A673 (cell line): ENCODE measurements at regions not wholly inside any gene's neighbourhood (a gene's known extent, or its start where the extent isn't known, plus 50 kb on each side); places are given as distances from the start of the nearest gene placed in this dataset.

Experiments used
- BruUV-seq: library from RNA; stranded (reverse); fragments of 400-500 nt; replicated peaks from 2 replicates; lab custom pipeline; 2021; lab: Mats Ljungman, UMichigan
- CTCF ChIA-PET: fragments of 300-600 bp; sonication (Branson Sonifier 250); formaldehyde crosslinking; loops from one replicate; lab custom pipeline; 2022; ENCODE audit warnings: antibody characterized with exemption; lab: Charles Lee
- POLR2A ChIA-PET: fragments of 300-600 bp; sonication (Branson Sonifier 250); formaldehyde crosslinking; loops from one replicate; lab custom pipeline; 2022; ENCODE audit warnings: antibody characterized with exemption; ENCODE audit not compliant: low non-redundant PET; lab: Charles Lee
- DNase-seq: peaks from one replicate; pipeline ENCODE4 v3.0.0-alpha.2; 2015; ENCODE audit warnings: low spot score
- H3K27ac ChIP-seq: fragments of 200-600 bp; sonication (generic); 2 replicates; pipeline ENCODE4 v1.5.1; 2016; ENCODE audit warnings: mixed run types, low read depth, mild to moderate bottlenecking, mixed read lengths, antibody characterized with exemption, low read length; ENCODE audit not compliant: poor library complexity, severe bottlenecking
- H3K27me3 ChIP-seq: fragments of 200-600 bp; sonication (generic); replicated peaks from 2 replicates; pipeline ENCODE4 v1.6.1; 2017; ENCODE audit warnings: mixed run types, low read depth, mild to moderate bottlenecking, mixed read lengths, antibody characterized with exemption, low read length; ENCODE audit not compliant: insufficient read depth, poor library complexity
- H3K36me3 ChIP-seq: fragments of 200-600 bp; sonication (generic); 2 replicates; pipeline ENCODE4 v1.6.1; 2016; ENCODE audit warnings: mixed run types, mild to moderate bottlenecking, mixed read lengths, antibody characterized with exemption, low read length; ENCODE audit not compliant: insufficient read depth, poor library complexity, severe bottlenecking
- H3K4me1 ChIP-seq: fragments of 200-600 bp; sonication (generic); 2 replicates; pipeline ENCODE4 v1.6.1; 2017; ENCODE audit warnings: mixed run types, mild to moderate bottlenecking, mixed read lengths, antibody characterized with exemption, low read length; ENCODE audit not compliant: insufficient read depth, poor library complexity, severe bottlenecking
- H3K4me3 ChIP-seq: fragments of 200-600 bp; sonication (generic); 2 replicates; pipeline ENCODE4 v1.5.1; 2016; ENCODE audit warnings: low read depth, mixed run types, mild to moderate bottlenecking, mixed read lengths, low read length; ENCODE audit not compliant: poor library complexity, severe bottlenecking
- H3K9me3 ChIP-seq: fragments of 200-600 bp; sonication (generic); 2 replicates; pipeline ENCODE4 v1.6.1; 2016; ENCODE audit warnings: mixed run types, low read depth, mild to moderate bottlenecking, mixed read lengths, antibody characterized with exemption, low read length; ENCODE audit not compliant: poor library complexity, severe bottlenecking
- EZH2 ChIP-seq: fragments of 200-600 bp; sonication (generic); IDR thresholded peaks from 2 replicates; pipeline ENCODE4 v1.6.1; 2017; ENCODE audit warnings: borderline replicate concordance, low read depth, mild to moderate bottlenecking, mixed read lengths, antibody characterized with exemption, low read length; ENCODE audit not compliant: poor library complexity, severe bottlenecking
- intact Hi-C: fragments of 100-400 bp; cut with micrococcal nuclease; formaldehyde crosslinking; loops from one replicate; pipeline ENCODE4 v1.10.0; 2022; ENCODE audit not compliant: unreplicated experiment
- TF ChIP-seq, protein P1 (sequence below): fragments of 300-800, 200-600 bp; sonication (generic); conservative IDR thresholded peaks from 2 replicates; pipeline ENCODE4 v1.5.1; 2017; ENCODE audit warnings: low read depth, mild to moderate bottlenecking, antibody characterized with exemption, low read length, moderate library complexity, mixed read lengths

DNA sequence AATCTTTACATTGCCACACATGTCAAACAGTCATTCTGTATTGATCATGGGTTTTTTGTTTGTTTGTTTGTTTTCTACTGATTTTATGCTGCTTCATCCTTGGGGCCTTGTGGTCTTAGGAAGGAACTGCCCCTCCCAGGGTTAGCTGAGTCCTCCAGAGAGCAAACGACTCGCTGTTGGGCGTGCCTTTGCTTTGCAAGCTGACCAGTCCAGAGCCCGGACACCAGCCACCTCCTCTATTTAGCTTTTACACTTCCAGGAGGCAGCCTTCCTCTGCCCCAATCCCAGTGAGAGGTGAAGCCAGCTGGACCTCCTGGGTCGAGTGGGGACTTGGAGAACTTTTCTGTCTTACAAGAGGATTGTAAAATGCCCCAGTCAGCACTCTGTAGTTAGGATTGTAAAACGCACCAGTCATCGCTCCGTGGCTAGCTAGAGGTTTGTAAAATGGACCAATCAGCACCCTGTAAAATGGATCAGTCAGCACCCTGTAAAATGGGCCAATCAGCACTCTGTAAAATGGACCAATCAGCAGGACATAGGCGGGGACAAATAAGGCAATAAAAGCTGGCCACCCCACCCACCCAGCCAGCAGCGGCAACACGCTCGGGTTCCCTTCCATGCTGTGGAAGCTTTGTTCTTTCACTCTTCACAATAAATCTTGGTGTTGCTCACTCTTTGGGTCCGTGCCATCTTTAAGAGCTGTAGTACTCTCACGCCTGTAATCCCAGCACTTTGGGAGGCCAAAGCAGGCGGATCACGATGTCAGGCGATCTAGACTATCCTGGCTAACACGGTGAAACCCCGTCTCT lies 154.4 kb downstream of the ERCC6L2 start:
- Histone ChIP-seq H3K27me3 (no peaks in the 10 kb centered on the region), H3K4me1 (no peaks in the 10 kb centered on the region), H3K36me3 (no peaks in the 10 kb centered on the region), H3K4me3 (no peak overlapping the region), H3K9me3 (no peaks in the 10 kb centered on the region), H3K27ac (no peak overlapping the region)
- intact Hi-C loops = no loop called here
- no peak for DNase-seq
- ChIA-PET POLR2A (no interaction called here), CTCF (interaction anchor here (0.6 kb wide), 1 partner anchor 287 kb away, joined by 3 read pairs; no protein-coding TSS in a partner anchor)
- no peak for TF ChIP-seq EZH2
- TF ChIP-seq, protein P1, sequence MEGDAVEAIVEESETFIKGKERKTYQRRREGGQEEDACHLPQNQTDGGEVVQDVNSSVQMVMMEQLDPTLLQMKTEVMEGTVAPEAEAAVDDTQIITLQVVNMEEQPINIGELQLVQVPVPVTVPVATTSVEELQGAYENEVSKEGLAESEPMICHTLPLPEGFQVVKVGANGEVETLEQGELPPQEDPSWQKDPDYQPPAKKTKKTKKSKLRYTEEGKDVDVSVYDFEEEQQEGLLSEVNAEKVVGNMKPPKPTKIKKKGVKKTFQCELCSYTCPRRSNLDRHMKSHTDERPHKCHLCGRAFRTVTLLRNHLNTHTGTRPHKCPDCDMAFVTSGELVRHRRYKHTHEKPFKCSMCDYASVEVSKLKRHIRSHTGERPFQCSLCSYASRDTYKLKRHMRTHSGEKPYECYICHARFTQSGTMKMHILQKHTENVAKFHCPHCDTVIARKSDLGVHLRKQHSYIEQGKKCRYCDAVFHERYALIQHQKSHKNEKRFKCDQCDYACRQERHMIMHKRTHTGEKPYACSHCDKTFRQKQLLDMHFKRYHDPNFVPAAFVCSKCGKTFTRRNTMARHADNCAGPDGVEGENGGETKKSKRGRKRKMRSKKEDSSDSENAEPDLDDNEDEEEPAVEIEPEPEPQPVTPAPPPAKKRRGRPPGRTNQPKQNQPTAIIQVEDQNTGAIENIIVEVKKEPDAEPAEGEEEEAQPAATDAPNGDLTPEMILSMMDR = no peak
- BruUV-seq = no TSS peak

GRCh38 chr9:96027251-96028131 lies 152.0 kb downstream of the ERCC6L2 start:
- Histone ChIP-seq H3K4me1 (no peaks in the 10 kb centered on the region), H3K36me3 (no peaks in the 10 kb centered on the region), H3K27me3 (peaks cover 18% of the 10 kb centered on the region), H3K4me3 (no peak overlapping the region), H3K9me3 (no peaks in the 10 kb centered on the region), H3K27ac (no peak overlapping the region)
- no peak for TF ChIP-seq EZH2
- TF ChIP-seq, protein P1 = no peak
- no TSS peak for BruUV-seq
- intact Hi-C loops = no loop called here
- CTCF ChIA-PET = no interaction called here
- no peak for DNase-seq
- POLR2A ChIA-PET = no interaction called here

DNA sequence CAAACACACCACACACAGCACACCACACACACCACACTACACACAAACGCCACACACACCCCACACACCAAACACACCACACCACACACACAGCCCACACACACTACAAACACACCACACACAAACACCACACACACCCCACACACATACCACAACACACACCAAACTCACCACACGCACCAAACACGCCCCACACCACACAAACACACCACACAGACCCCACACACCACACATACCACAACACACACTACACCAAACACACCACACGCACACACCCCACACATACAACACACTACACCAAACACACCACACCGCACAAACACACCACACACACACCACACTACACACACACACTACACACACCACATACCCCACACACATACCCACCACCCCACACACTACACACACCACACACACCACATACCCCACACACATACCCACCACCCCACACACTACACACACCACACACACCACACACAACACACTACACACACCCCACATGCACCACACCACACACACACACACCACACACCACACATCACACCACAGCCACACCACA lies 151.2 kb downstream of the ERCC6L2 start:
- ChIA-PET POLR2A (no interaction called here), CTCF (no interaction called here)

More for the DNA sequence above, 151.2 kb downstream of the ERCC6L2 start:
- no peak for DNase-seq
- BruUV-seq = no TSS peak
- Histone ChIP-seq H3K4me3 (no peak overlapping the region), H3K27ac (no peak overlapping the region), H3K9me3 (no peaks in the 10 kb centered on the region), H3K27me3 (peaks cover 26% of the 10 kb centered on the region), H3K4me1 (no peaks in the 10 kb centered on the region), H3K36me3 (no peaks in the 10 kb centered on the region)
- intact Hi-C loops = no loop called here
- TF ChIP-seq, protein P1 = no peak
- TF ChIP-seq EZH2 = no peak
